NCI-H2196 treated with DMSO at 0.1 percent for 48 hours (cell line): ENCODE measurements at regions not wholly inside any gene's neighbourhood (a gene's known extent, or its start where the extent isn't known, plus 50 kb on each side); places are given as distances from the start of the nearest gene placed in this dataset.

Experiments used
- DNase-seq: peaks from one replicate; lab custom pipeline; 2025; ENCODE audit not compliant: unreplicated experiment; lab: John Stamatoyannopoulos, UW

GRCh38 chr6:113423956-113424355 is 433.2 kb upstream of the MARCKS start:
- no peak for DNase-seq

DNA sequence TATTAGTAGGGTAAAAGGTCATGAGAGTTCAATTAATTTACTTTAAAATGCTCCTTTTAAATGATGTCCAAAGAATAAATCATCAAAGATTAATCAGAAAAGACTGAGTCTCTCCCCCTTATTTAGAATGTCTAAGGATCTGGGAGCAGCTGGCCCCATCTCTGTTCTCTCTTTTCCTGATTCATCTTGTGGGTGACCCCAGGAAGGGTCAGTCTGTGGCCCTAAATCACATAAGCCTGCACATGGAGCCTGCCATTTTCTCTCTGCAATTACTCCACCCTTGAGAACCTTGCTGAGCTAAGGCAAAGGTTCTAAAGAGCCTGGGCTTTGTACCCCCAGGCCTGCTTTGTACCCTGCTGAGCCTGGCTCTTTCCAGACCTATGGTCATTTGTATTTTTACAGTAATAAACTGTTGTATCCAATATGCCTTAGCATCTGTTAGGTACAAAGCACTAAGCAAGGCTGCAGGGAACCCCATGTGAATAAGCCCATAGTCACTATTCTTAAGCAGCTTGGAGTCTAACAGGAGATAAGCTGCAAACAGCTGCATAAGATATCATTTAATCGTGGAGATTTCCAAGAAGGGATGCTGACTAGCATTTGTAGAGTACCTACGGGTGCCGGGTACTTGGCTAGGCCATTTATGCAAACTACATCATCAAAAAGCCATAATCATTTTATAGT is 431.0 kb upstream of the MARCKS start:
- no peak for DNase-seq

- DNase-seq, result no peak
Measured at GRCh38 chr6:113427617-113428016, 429.5 kb upstream of the MARCKS start.

DNA sequence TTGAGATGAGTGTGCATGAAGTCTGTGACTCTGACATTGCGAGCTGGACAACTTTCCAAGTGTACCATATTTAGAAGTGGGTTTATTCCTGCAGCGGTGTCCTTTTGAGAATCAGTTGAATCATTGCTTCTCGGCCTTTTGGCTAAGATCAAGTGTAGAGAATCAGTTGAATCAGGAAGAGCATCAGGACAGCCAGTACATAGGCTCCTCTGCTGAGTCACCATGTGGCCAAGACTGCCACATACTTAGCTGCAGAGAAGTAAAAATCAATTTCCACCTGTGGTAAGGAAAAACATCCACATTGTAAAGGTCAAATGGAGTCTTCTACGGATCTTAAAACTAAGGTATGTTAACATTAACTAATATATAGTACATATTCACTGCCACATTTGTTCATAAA is 428.4 kb upstream of the MARCKS start:
- no peak for DNase-seq

DNA sequence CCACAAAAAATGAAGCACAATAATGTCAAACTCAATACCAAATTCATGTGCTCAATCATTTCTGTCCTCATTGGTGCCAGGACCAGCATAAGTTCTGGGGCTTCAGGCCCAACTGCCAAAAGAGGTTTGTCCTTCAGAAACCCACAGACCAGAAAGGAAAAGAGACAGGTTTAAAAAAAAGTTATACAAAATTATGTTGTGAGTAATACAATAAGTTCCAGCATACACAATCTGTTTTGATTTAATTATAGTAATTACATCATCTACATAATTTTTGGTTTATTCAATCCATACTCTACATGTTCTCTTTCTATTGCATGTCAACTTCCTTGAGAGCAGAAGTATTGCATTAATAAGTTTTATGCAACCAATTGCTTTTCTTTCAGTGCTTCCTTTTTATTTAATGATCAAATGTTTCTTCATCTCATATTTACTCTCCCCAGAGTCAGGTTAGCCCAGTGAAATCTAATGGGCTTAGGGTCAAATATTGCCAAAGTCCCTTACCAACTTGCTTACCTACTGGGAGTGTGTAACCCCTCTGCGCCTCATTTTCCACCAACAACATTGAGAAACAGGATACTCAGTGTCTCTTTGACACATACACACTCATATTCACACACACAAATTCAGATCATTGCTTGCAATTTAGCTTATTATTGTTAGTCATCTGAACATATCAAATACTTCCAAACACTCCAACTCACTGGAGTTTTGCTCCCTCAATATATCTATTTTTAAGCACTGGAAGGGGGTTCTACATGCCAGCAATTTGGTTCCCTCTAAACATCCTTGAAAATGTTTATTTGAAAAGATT is 424.4 kb upstream of the MARCKS start:
- DNase-seq, result no peak

DNA sequence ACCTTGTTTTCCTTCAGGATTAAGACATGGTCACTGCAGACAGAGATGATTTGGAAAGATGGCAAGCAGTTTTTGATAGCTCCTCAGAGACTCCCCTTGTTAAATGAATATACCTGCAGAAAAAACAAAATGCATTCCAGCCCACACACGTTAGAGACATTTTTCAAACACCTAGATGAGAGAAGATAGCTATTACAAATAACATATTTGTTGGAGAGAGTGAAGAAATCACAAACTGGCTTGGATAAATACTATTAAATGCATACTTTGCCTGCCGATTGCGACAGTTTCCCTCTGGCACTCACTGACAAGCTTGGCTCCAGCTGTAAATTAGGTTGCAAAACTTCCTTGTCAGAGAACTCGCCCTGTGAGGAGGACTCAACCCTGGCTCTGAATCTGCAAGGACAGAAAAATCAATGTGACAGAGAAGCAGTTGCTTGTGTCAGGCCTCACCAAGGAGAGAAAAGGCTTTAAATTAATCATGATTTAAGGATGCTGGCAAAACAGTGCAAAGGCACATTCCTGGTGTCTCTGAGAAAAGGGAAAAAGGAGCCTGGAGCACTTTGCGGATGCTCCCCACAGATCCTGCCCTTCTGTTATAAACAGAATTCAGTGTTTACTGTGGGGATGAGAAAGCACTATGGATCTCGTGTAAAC is 423.7 kb upstream of the MARCKS start:
- DNase-seq, result no peak

GRCh38 chr6:113434641-113435040 is 422.5 kb upstream of the MARCKS start:
- no peak for DNase-seq

DNA sequence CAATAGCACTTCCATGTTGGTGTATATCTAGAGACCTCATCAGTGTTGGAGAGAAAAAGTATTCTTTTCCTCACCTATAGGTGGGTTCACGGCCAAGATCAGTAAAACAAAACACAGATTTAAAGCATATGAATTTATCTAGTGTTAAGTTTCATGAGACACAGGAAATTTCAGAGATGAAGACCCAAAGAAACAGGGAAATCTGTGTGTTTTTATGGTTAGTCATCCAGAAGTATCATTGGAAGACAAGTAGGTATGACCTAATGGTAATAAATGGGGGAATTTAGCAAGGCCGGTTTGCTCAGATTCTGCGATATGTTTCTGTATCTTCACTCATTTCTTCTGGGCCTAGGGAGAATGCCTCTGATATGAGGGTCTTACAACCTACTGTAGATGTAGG is 419.6 kb upstream of the MARCKS start:
- DNase-seq, result no peak

DNA sequence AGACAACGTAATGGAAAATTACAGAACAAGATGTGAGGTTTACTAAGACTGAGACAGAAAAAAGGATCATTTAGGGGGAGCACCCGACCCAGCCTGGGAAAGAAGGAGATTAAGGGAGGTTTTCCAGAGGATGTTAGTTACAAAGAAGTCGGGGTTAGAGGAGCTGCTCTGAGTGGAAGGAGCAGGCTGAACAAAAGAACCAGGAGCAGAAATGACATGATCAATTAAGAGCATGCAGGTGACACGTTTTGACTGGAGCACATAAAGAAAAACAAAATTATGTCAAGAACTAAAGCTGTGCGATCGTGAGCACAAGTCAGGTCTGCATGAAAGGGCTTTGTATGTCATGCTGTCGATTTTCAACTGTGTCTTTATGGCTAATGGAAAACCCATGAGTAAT is 417.3 kb upstream of the MARCKS start:
- DNase-seq, result no peak

DNA sequence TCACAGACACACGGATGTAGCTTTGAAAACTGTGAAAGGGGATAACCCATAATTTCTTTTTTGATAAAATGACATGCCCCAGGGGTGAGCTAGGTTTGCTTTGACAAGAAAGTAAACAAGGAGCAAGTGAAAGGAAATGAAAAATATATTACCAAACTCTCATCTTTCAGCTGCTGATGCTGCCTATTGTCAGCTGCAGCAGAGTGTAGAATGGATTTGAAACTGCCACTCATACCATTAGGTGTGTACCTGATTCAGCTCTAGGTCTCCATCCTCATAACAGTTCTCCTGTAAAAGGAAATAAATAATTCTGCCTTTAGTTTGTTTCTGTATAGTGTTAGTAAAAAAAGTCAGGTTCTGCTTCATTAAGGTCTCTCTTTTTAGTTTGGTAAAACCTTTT is 415.1 kb upstream of the MARCKS start:
- peak; percentile 3 for DNase-seq

- DNase-seq, result no peak
Measured at GRCh38 chr6:113445201-113445600, 411.9 kb upstream of the MARCKS start.

- DNase-seq, result no peak
Measured at GRCh38 chr6:113447088-113447831, 409.9 kb upstream of the MARCKS start.

DNA sequence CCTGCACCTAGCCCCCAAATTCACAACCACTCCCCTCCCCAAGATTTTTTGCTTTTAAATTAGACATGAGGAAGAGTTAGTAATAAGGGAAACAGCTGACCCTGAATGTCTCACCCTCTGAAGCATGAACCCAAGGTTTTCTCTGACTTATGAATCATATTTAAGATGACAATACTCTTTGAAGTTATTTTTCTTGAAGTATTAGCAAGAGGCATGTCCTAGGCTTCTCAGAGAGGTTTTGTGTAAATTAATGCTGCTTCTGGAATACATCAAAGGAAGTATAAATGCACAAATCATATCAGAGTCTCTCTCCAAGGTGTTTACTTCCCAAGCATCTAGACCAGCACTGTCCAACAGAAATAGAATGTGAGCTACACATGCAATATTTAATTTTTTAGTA is 408.1 kb upstream of the MARCKS start:
- DNase-seq, result no peak

- DNase-seq, result no peak
Measured at GRCh38 chr6:113450061-113450465, 407.1 kb upstream of the MARCKS start.

DNA sequence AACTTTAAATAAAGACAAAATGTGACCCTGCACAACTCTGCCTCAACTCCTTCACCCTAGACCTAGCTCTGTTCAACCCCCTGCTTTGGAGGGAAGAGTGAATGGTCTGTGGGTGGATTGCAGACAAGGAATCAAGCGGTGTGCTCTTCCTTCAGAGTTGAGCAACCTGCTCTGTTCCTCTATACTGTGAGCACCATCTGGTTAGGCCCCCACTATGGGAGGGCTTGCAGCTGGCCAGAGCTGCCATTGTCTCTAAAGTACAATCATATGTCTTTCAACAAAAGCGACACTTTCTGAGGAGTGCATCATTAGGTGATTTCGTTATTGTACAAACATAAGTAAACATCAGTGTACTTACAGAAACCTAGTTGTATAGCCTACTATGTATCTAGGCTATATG is 406.1 kb upstream of the MARCKS start:
- DNase-seq, result no peak

DNA sequence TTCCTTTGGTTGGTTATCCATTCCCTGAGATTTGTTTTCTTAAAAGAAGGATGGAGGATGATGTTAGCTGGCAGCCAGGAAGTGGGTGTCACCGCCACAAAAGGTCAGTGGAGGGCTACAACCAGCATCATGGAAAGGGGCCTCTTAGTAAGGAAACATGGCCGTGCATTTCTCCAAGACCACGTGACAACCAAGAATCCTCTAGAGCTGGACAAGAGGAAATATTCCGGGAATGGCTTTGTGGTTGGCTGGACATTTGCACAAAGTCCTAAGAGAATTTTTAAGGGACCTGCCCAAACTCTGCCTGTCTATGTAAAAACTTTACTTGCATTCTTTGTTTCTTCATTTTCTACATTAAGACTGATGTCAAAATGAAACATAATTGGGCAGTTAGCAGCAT is 399.9 kb upstream of the MARCKS start:
- no peak for DNase-seq

GRCh38 chr6:113457751-113458150 is 399.4 kb upstream of the MARCKS start:
- no peak for DNase-seq

DNA sequence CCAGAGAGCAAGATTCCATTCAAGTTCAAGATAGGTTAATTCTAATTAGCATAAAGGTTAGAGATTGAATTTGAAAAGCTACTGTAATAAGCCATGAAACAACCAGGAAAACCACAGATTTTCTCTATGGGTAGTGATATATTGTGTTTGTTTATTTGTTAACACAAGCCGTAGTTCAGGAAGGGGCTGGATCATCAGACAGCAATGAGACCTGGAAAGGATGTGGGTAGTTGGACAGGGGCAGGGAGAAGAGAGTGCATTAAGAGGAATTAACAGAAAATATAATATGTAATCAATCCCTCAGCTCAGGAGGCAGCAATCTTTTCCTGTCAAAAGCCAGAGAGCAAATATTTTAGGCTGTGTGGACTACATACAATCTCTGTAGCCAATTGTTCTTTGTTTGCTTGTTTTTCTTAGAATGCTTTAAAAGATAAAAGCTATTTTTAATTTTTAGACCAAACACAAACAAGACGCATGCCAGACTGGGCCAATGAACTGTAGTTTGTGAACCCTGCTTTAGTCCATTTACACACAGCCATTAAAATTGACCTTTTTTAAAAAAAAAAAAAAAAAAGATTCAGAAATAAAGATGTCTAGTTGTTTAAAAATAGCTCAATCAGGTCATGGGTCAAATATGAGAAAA is 398.7 kb upstream of the MARCKS start:
- DNase-seq, result no peak

GRCh38 chr6:113461153-113461932 is 395.8 kb upstream of the MARCKS start:
- DNase-seq, result no peak

- DNase-seq, result no peak
Measured at GRCh38 chr6:113464536-113464935, 392.6 kb upstream of the MARCKS start.
